SK-N-SH (cell line): ENCODE measurements at regions not wholly inside any gene's neighbourhood (a gene's known extent, or its start where the extent isn't known, plus 50 kb on each side); places are given as distances from the start of the nearest gene placed in this dataset.

Experiments used
- TEAD4 ChIP-seq: IDR thresholded peaks from 2 replicates; pipeline ENCODE4 v1.4.0; 2012; ENCODE audit warnings: mild to moderate bottlenecking, borderline replicate concordance; ENCODE audit not compliant: insufficient read depth
- TF ChIP-seq, protein P1 (sequence below): fragments of 200-600 bp; sonication (generic); IDR thresholded peaks from 2 replicates; pipeline ENCODE4 v1.6.1; 2017; ENCODE audit warnings: antibody characterized with exemption, mild to moderate bottlenecking, moderate library complexity

DNA sequence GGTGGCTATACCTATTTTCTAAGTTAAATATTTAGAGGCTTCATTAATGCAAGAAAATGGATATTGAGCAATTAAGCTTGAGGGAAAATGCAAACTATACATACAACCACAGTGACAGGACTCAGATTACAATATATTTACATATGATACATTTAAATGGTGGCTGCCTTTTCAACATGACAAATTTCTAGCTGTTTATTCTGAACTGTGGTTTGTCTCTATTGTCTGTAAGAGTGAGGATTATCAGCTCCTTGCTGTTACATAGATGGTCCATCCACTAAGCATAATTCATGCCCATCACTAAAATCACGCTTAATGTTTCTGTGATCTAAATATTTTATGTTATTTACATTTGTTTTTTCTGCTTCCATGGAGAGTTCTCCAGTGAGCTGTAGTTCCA, 81.1 kb upstream of the SGCD start:
- no peak for TF ChIP-seq TEAD4
- TF ChIP-seq, protein P1, sequence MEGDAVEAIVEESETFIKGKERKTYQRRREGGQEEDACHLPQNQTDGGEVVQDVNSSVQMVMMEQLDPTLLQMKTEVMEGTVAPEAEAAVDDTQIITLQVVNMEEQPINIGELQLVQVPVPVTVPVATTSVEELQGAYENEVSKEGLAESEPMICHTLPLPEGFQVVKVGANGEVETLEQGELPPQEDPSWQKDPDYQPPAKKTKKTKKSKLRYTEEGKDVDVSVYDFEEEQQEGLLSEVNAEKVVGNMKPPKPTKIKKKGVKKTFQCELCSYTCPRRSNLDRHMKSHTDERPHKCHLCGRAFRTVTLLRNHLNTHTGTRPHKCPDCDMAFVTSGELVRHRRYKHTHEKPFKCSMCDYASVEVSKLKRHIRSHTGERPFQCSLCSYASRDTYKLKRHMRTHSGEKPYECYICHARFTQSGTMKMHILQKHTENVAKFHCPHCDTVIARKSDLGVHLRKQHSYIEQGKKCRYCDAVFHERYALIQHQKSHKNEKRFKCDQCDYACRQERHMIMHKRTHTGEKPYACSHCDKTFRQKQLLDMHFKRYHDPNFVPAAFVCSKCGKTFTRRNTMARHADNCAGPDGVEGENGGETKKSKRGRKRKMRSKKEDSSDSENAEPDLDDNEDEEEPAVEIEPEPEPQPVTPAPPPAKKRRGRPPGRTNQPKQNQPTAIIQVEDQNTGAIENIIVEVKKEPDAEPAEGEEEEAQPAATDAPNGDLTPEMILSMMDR = no peak
